ENCODE measurements at regions not wholly inside any gene's neighbourhood (a gene's known extent, or its start where the extent isn't known, plus 50 kb on each side); places are given as distances from the start of the nearest gene placed in this dataset.

- H3K23ac ChIP-seq (ENCODE audit: low read depth, low read length), result no peak overlapping the region
- in situ Hi-C loops (cut with MboI; ENCODE audit: low sequenced_read_pairs) (no loop called here), intact Hi-C loops (cut with micrococcal nuclease) (no loop called here), dilution Hi-C loops (cut with HindIII; ENCODE audit: low sequenced_read_pairs, unreplicated experiment) (no loop called here)
- H3K79me1 ChIP-seq (ENCODE audit: low read depth in 1 of 2, low read length in 2 of 2), result no peaks in the 10 kb centered on the region
- no peak overlapping the region for H4K5ac ChIP-seq (ENCODE audit: low read depth, low read length)
- ChIA-PET POLR2A (ENCODE audit: unreplicated experiment) (no interaction called here), CTCF (no interaction called here)
- no peaks in the 10 kb centered on the region for H4K20me1 ChIP-seq (ENCODE audit: insufficient read depth, low read length)
- no peak overlapping the region for H4K8ac ChIP-seq (ENCODE audit: low read depth in 2 of 2, low read length in 2 of 2)
- no peak overlapping the region for H2AK5ac ChIP-seq (ENCODE audit: low read depth, low read length)
- BruUV-seq (replicated peaks), result no TSS peak
- no peak overlapping the region for H3K9ac ChIP-seq (ENCODE audit: low read depth, low read length)
- TF ChIP-seq RFX5 (IDR thresholded peaks at IDR 0.05; ENCODE audit: low read depth, low read length) (no peak), MXI1 (IDR thresholded peaks at IDR 0.05; ENCODE audit: borderline replicate concordance, low read depth, low read length) (no peak), FOS (IDR thresholded peaks at IDR 0.05; ENCODE audit: low read depth, low read length) (no peak), NFE2L2 (IDR thresholded peaks at IDR 0.05; ENCODE audit: low read depth, low read length) (no peak), MAFK (IDR thresholded peaks at IDR 0.05; ENCODE audit: low read depth, low read length) (no peak), POLR2A (IDR thresholded peaks at IDR 0.05; ENCODE audit: low read depth, low read length) (no peak), SMC3 (IDR thresholded peaks at IDR 0.05; ENCODE audit: low read depth, low read length) (no peak), USF2 (IDR thresholded peaks at IDR 0.05; ENCODE audit: low read depth, low read length) (no peak), CHD1 (IDR thresholded peaks at IDR 0.05; ENCODE audit: low read depth, low read length) (no peak), RAD21 (IDR thresholded peaks at IDR 0.05; ENCODE audit: low read length) (no peak), MAZ (IDR thresholded peaks at IDR 0.05; ENCODE audit: borderline replicate concordance, low read depth, low read length) (no peak), BHLHE40 (IDR thresholded peaks at IDR 0.05; ENCODE audit: low read depth, low read length) (no peak)
- no peaks in the 10 kb centered on the region; the same call in 1 of the 2 replicates for H3K9me1 ChIP-seq (ENCODE audit: insufficient read depth, low read length)
- no peak overlapping the region for H3K14ac ChIP-seq (replicated peaks; ENCODE audit: low read depth, low read length)
- no peak overlapping the region for H3K4me3 ChIP-seq (ENCODE audit: insufficient read depth, low read depth, low read length)
- no peaks in the 10 kb centered on the region for H3K36me3 ChIP-seq (ENCODE audit: control insufficient read depth, insufficient read depth, low read length)
- H2BK120ac ChIP-seq (ENCODE audit: low read depth, low read length), result no peak overlapping the region
- H2BK15ac ChIP-seq (ENCODE audit: low read depth, low read length), result no peak overlapping the region
- H3K27ac ChIP-seq (ENCODE audit: insufficient read depth, low read length), result no peak overlapping the region
- no peaks in the 10 kb centered on the region for H3K9me3 ChIP-seq (ENCODE audit: control insufficient read depth, insufficient read depth, low read length)
- H2AK9ac ChIP-seq (replicated peaks; ENCODE audit: low read depth, low read length, poor library complexity), result no peak overlapping the region
- no peak overlapping the region for H3K4ac ChIP-seq (ENCODE audit: low read depth, low read length)
- H3K4me1 ChIP-seq (ENCODE audit: control insufficient read depth, insufficient read depth, low read length), result no peaks in the 10 kb centered on the region
- ATAC-seq (ENCODE audit: low read depth) (no peak), DNase-seq (no peak)
- no peak overlapping the region for H2BK20ac ChIP-seq (ENCODE audit: low read depth, low read length)
- no peak overlapping the region for H4K91ac ChIP-seq (ENCODE audit: insufficient read depth, low read depth, low read length)
- H2AFZ ChIP-seq (replicated peaks; ENCODE audit: low read length, poor library complexity), result no peak overlapping the region
- no peaks in the 10 kb centered on the region for H3K27me3 ChIP-seq (ENCODE audit: control insufficient read depth, insufficient read depth, low read length)
- no peak overlapping the region for H3K18ac ChIP-seq (ENCODE audit: low read depth, low read length)
- H2BK5ac ChIP-seq (ENCODE audit: low read depth, low read length, poor library complexity, severe bottlenecking), result no peak overlapping the region
- H3K56ac ChIP-seq (ENCODE audit: extremely low read depth, insufficient read depth, low read length), result no peak overlapping the region
- no peak overlapping the region for H3K4me2 ChIP-seq (ENCODE audit: low read depth, low read length)
These were observed 521.9 kb upstream of the GOLIM4 start for GRCh38 chr3:168617658-168618057.
